ENCODE measurements at regions not wholly inside any gene's neighbourhood (a gene's known extent, or its start where the extent isn't known, plus 50 kb on each side); places are given as distances from the start of the nearest gene placed in this dataset.

GRCh38 chr5:96149021-96149420 is 187.4 kb upstream of the ELL2 start:
- H3K4me1 ChIP-seq: no peaks in the 10 kb centered on the region

DNA sequence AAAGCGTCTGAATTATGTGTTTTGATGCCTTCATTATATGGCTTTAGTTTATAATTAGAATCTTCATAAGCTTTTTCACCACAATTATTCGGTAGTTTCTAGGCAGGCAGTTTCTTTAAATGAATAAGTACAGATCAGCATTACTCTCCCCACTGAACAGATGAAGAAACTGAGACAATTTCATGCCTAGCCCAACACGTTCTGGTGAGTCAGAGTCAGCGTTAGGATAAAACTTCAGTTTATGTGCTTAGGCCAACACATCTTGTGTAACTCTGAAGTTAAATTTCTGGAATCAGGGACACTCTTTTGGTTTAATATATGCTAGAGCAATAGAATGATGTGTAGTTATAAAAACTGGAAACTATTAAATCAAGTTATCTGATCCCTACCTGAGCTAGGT is 186.7 kb upstream of the ELL2 start:
- Histone ChIP-seq H3K4me3 (no peak overlapping the region), H3K27ac (no peak overlapping the region), H3K4me1 (no peaks in the 10 kb centered on the region), H3K27me3 (no peaks in the 10 kb centered on the region), H3K9me3 (replicated peaks) (no peaks in the 10 kb centered on the region), H3K36me3 (no peaks in the 10 kb centered on the region)
- DNase-seq: no peak

More at GRCh38 chr5:96149021-96149420, 187.4 kb upstream of the ELL2 start:
- Histone ChIP-seq H3K9me3 (replicated peaks) (no peaks in the 10 kb centered on the region), H3K4me3 (no peak overlapping the region), H3K27me3 (no peaks in the 10 kb centered on the region), H3K27ac (no peak overlapping the region), H3K36me3 (no peaks in the 10 kb centered on the region)
- no peak for DNase-seq

- no peaks in the 10 kb centered on the region for H3K27me3 ChIP-seq
- H3K27ac ChIP-seq: no peak overlapping the region
- no peaks in the 10 kb centered on the region for H3K9me3 ChIP-seq (replicated peaks)
- no peaks in the 10 kb centered on the region for H3K36me3 ChIP-seq
- no peak for DNase-seq
- H3K4me3 ChIP-seq: no peak overlapping the region
- H3K4me1 ChIP-seq: no peaks in the 10 kb centered on the region
These were observed 186.2 kb upstream of the ELL2 start for GRCh38 chr5:96147866-96148265.

- Histone ChIP-seq H3K27ac (no peak overlapping the region), H3K4me1 (no peaks in the 10 kb centered on the region), H3K4me3 (no peak overlapping the region), H3K36me3 (no peaks in the 10 kb centered on the region), H3K27me3 (no peaks in the 10 kb centered on the region), H3K9me3 (replicated peaks) (no peaks in the 10 kb centered on the region)
- no peak for DNase-seq
These were observed 185.0 kb upstream of the ELL2 start for GRCh38 chr5:96146675-96147074.

- Histone ChIP-seq H3K4me1 (no peaks in the 10 kb centered on the region), H3K27me3 (no peaks in the 10 kb centered on the region), H3K4me3 (no peak overlapping the region), H3K36me3 (no peaks in the 10 kb centered on the region), H3K27ac (no peak overlapping the region), H3K9me3 (replicated peaks) (no peaks in the 10 kb centered on the region)
- no peak for DNase-seq
These were observed 182.6 kb upstream of the ELL2 start for GRCh38 chr5:96144289-96144688.

DNA sequence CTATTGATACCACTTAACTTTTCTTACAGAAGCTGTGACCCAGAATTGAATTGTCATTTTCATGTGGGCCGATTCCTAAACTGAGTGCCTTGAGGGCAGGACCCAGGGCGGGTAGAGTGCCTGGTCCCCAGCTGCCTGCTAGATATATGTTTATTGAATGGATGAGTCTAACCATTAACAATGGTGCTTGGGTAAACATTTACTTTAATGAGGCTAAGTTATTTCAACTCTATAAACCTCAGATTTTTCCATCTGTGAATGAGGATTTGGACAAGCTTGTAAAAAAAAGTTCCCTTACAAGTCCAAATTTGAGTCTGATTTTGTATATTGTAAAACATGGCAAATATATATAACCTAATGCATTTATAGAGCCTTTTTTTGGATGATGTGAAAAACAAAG is 181.8 kb upstream of the ELL2 start:
- Histone ChIP-seq H3K9me3 (replicated peaks) (no peaks in the 10 kb centered on the region), H3K4me3 (no peak overlapping the region), H3K27me3 (no peaks in the 10 kb centered on the region), H3K4me1 (no peaks in the 10 kb centered on the region), H3K36me3 (no peaks in the 10 kb centered on the region), H3K27ac (no peak overlapping the region)
- DNase-seq: no peak

GRCh38 chr5:96142786-96143434 is 181.3 kb upstream of the ELL2 start:
- Histone ChIP-seq H3K4me1 (no peaks in the 10 kb centered on the region), H3K36me3 (no peaks in the 10 kb centered on the region), H3K27ac (no peak overlapping the region), H3K9me3 (replicated peaks) (no peaks in the 10 kb centered on the region), H3K27me3 (no peaks in the 10 kb centered on the region), H3K4me3 (no peak overlapping the region)
- DNase-seq: no peak

- Histone ChIP-seq H3K27ac (no peak overlapping the region), H3K4me3 (no peak overlapping the region), H3K9me3 (replicated peaks) (no peaks in the 10 kb centered on the region), H3K4me1 (no peaks in the 10 kb centered on the region), H3K36me3 (no peaks in the 10 kb centered on the region), H3K27me3 (no peaks in the 10 kb centered on the region)
- no peak for DNase-seq
These were observed 180.6 kb upstream of the ELL2 start for GRCh38 chr5:96142184-96142781.

- H3K27ac ChIP-seq: no peak overlapping the region
- H3K9me3 ChIP-seq (replicated peaks): no peaks in the 10 kb centered on the region
- H3K4me1 ChIP-seq: no peaks in the 10 kb centered on the region
- no peak for DNase-seq
- H3K4me3 ChIP-seq: no peak overlapping the region
- no peaks in the 10 kb centered on the region for H3K36me3 ChIP-seq
- no peaks in the 10 kb centered on the region for H3K27me3 ChIP-seq
These were observed 180.1 kb upstream of the ELL2 start for GRCh38 chr5:96141749-96142148.

DNA sequence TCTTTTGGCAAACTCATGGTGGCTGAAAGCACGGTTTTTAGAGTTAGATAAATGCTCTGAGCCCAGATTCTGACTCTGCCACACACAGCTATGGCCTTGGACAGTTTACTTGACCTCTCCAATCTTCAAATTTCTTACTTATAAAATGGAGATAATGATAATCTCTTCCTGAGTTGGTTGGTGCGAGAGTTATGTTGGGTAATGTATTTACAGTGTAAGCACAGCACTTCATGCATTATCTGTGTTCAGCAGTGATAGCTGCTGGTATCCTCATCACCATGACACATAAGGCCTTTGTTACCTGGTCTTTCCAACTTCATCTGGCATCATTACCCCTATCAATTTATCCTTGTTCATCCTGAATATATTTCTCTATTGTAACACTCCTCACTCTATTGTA is 178.8 kb upstream of the ELL2 start:
- Histone ChIP-seq H3K27ac (no peak overlapping the region), H3K4me1 (no peaks in the 10 kb centered on the region), H3K36me3 (no peaks in the 10 kb centered on the region), H3K9me3 (replicated peaks) (no peaks in the 10 kb centered on the region), H3K27me3 (no peaks in the 10 kb centered on the region), H3K4me3 (no peak overlapping the region)
- DNase-seq: no peak

DNA sequence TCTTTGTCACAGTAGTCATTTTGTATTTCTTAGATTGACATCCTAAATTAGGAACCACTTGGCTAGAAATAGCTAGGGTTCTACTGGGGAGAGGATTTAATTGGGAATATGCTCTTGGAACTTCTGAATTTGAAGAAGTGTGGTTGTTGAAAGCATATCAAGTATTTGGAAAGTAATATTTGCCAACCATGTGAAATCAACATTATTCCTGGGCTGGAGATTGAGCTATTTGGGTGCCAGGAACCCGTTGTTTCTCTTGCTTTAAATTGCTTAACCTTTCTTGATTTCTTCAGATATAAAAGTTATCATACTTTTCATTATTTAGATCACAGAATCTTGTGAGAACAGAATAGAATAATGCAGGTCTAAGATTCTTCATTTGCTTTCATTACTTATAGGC is 178.4 kb upstream of the ELL2 start:
- Histone ChIP-seq H3K9me3 (replicated peaks) (no peaks in the 10 kb centered on the region), H3K4me3 (no peak overlapping the region), H3K36me3 (no peaks in the 10 kb centered on the region), H3K27me3 (no peaks in the 10 kb centered on the region), H3K27ac (no peak overlapping the region), H3K4me1 (no peaks in the 10 kb centered on the region)
- DNase-seq: no peak

DNA sequence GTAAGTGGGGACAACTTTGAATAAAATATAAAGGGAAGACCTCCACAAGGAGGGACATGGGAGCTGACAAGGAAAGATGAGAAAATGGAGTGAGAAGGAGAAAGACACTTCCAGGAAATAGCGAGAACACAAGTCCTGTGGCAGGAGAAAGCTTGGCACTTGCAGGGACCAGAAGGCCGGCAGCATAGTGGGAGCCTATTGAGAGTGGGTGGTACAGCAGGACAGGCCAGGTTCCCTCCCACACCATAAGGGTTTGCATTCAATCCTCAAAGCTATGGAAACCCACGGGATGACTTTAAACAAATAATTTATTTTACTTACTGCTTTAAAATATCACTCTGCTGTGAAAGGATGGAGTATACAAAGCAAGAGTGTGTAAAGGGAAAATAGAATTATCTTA is 173.2 kb upstream of the ELL2 start:
- H3K27ac ChIP-seq: no peak overlapping the region
- no peaks in the 10 kb centered on the region for H3K4me1 ChIP-seq
- no peaks in the 10 kb centered on the region for H3K9me3 ChIP-seq (replicated peaks)
- no peaks in the 10 kb centered on the region for H3K27me3 ChIP-seq
- DNase-seq: no peak
- H3K4me3 ChIP-seq: no peak overlapping the region
- H3K36me3 ChIP-seq: no peaks in the 10 kb centered on the region

DNA sequence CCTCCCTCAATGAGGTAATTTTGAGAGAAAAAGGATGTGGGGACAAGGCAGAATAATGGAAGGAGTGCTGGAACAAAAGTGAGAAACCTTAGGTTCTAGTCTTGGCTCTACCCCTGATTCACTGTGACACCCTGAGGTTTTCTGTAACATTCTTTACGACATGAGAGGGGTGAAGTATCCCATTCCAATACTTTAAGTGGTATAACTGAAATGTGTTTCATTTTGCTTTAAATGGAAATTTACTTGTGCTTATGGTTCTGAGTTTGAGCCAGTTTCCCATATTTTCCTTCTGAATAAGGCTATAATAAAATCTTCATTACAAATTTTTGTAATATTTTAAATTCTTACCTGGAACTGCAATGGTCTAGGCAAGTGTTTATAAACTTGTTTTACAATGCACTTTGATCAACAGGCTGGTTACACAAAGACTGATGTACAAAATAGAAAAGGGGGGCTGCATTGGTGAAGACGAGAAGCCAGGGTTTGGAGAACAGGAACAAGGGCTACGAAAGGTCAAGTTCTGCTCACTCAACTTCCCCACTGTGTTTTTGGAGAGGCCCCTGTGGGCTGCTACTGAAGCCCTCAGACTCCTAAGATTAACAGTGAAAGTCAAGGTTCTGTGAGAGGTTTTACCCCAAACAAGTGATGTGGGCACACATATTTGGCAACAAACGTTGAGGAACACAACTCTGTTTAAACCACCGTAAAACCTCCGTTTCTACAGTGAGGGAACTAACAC is 171.9 kb upstream of the ELL2 start:
- H3K27ac ChIP-seq: no peak overlapping the region
- DNase-seq: no peak
- no peaks in the 10 kb centered on the region for H3K9me3 ChIP-seq (replicated peaks)
- no peaks in the 10 kb centered on the region for H3K36me3 ChIP-seq
- no peaks in the 10 kb centered on the region for H3K4me1 ChIP-seq
- H3K27me3 ChIP-seq: no peaks in the 10 kb centered on the region
- no peak overlapping the region for H3K4me3 ChIP-seq

GRCh38 chr5:96129276-96129675 is 167.6 kb upstream of the ELL2 start:
- Histone ChIP-seq H3K27me3 (no peaks in the 10 kb centered on the region), H3K9me3 (replicated peaks) (no peaks in the 10 kb centered on the region), H3K36me3 (no peaks in the 10 kb centered on the region), H3K27ac (no peak overlapping the region), H3K4me3 (no peak overlapping the region), H3K4me1 (no peaks in the 10 kb centered on the region)
- no peak for DNase-seq

GRCh38 chr5:96128204-96128864 is 166.7 kb upstream of the ELL2 start:
- H3K36me3 ChIP-seq: no peaks in the 10 kb centered on the region
- no peak overlapping the region for H3K27ac ChIP-seq
- H3K9me3 ChIP-seq (replicated peaks): no peaks in the 10 kb centered on the region
- H3K4me3 ChIP-seq: no peak overlapping the region
- no peaks in the 10 kb centered on the region for H3K4me1 ChIP-seq
- no peak for DNase-seq
- no peaks in the 10 kb centered on the region for H3K27me3 ChIP-seq

Measured in SJCRH30 (cell line).